A549 (cell line): ENCODE measurements at regions not wholly inside any gene's neighbourhood (a gene's known extent, or its start where the extent isn't known, plus 50 kb on each side); places are given as distances from the start of the nearest gene placed in this dataset.

Source experiments
- BHLHE40 ChIP-seq: IDR thresholded peaks from 2 replicates; pipeline ENCODE4 v1.6.1; 2012; ENCODE audit warnings: low read depth, low read length, inconsistent platforms
- CBX2 ChIP-seq: fragments of 200-600 bp; sonication (generic); IDR thresholded peaks from 2 replicates; pipeline ENCODE4 v1.6.1; 2016; ENCODE audit warnings: low read depth, mild to moderate bottlenecking, borderline replicate concordance
- ESRRA ChIP-seq: fragments of 150-350 bp; IDR thresholded peaks from 2 replicates; pipeline ENCODE4 v1.6.1; 2014; ENCODE audit warnings: mild to moderate bottlenecking, low read length, borderline replicate concordance
- MAFK ChIP-seq: fragments of 450-650 bp; IDR thresholded peaks from 2 replicates; pipeline ENCODE4 v1.6.1; 2014; ENCODE audit not compliant: partially characterized antibody
- POLR2A ChIP-seq: IDR thresholded peaks from 2 replicates; pipeline ENCODE4 v1.6.1; 2012; ENCODE audit warnings: mild to moderate bottlenecking, low read length
- RAD21 ChIP-seq, 2 experiments: fragments of >200 bp in 1 of 2; sonication (Bioruptor Twin) in 1 of 2; formaldehyde crosslinking in 1 of 2; IDR thresholded peaks in 1 of 2; conservative IDR thresholded peaks in 1 of 2; 2 replicates in 1 of 2; 3 replicates in 1 of 2; pipeline ENCODE4 v1.6.1; 2012 to 2018; ENCODE audit warnings: inconsistent platforms in 1 of 2
- RNF2 ChIP-seq: fragments of 200-600 bp; sonication (generic); IDR thresholded peaks from 2 replicates; pipeline ENCODE4 v1.6.1; 2016; ENCODE audit warnings: low read depth, mild to moderate bottlenecking, antibody characterized with exemption, moderate library complexity, borderline replicate concordance
- SMC3 ChIP-seq: fragments of >200 bp; sonication (Bioruptor Twin); formaldehyde crosslinking; IDR thresholded peaks from 3 replicates; pipeline ENCODE4 v1.6.1; 2018; ENCODE audit warnings: inconsistent platforms
- TF ChIP-seq, protein P1 (sequence below): fragments of >200 bp; sonication (Bioruptor Twin); formaldehyde crosslinking; IDR thresholded peaks from 3 replicates; pipeline ENCODE4 v1.5.1; 2016
- TF ChIP-seq, protein P2 (sequence below): fragments of 200-600 bp; sonication (generic); IDR thresholded peaks from 2 replicates; pipeline ENCODE4 v1.6.1; 2016; ENCODE audit warnings: antibody characterized with exemption, mild to moderate bottlenecking, moderate library complexity

DNA sequence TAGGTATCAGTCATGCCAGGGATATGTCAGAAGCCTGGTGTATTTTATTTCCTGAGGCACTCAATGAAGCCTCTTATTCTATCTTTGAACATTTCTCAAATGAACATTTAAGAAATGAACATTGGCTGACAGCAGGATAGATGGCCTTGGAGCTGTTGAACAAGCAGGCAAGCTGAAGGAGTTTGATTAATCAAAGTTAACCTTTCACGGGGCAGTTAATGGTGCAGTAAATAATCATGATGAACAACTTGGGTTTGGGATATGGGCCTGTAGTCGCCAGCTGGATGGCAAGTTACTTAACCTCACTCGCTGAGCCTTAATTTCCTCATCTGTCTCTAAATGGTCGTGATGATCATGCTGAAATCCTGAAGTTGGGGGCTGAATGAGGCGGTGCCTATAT lies 333.0 kb downstream of the SFMBT2 start:
- TF ChIP-seq POLR2A = no peak
- TF ChIP-seq, protein P1, sequence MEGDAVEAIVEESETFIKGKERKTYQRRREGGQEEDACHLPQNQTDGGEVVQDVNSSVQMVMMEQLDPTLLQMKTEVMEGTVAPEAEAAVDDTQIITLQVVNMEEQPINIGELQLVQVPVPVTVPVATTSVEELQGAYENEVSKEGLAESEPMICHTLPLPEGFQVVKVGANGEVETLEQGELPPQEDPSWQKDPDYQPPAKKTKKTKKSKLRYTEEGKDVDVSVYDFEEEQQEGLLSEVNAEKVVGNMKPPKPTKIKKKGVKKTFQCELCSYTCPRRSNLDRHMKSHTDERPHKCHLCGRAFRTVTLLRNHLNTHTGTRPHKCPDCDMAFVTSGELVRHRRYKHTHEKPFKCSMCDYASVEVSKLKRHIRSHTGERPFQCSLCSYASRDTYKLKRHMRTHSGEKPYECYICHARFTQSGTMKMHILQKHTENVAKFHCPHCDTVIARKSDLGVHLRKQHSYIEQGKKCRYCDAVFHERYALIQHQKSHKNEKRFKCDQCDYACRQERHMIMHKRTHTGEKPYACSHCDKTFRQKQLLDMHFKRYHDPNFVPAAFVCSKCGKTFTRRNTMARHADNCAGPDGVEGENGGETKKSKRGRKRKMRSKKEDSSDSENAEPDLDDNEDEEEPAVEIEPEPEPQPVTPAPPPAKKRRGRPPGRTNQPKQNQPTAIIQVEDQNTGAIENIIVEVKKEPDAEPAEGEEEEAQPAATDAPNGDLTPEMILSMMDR = no peak
- no peak for TF ChIP-seq BHLHE40
- no peak for TF ChIP-seq CBX2
- TF ChIP-seq ESRRA = no peak
- TF ChIP-seq, protein P2, sequence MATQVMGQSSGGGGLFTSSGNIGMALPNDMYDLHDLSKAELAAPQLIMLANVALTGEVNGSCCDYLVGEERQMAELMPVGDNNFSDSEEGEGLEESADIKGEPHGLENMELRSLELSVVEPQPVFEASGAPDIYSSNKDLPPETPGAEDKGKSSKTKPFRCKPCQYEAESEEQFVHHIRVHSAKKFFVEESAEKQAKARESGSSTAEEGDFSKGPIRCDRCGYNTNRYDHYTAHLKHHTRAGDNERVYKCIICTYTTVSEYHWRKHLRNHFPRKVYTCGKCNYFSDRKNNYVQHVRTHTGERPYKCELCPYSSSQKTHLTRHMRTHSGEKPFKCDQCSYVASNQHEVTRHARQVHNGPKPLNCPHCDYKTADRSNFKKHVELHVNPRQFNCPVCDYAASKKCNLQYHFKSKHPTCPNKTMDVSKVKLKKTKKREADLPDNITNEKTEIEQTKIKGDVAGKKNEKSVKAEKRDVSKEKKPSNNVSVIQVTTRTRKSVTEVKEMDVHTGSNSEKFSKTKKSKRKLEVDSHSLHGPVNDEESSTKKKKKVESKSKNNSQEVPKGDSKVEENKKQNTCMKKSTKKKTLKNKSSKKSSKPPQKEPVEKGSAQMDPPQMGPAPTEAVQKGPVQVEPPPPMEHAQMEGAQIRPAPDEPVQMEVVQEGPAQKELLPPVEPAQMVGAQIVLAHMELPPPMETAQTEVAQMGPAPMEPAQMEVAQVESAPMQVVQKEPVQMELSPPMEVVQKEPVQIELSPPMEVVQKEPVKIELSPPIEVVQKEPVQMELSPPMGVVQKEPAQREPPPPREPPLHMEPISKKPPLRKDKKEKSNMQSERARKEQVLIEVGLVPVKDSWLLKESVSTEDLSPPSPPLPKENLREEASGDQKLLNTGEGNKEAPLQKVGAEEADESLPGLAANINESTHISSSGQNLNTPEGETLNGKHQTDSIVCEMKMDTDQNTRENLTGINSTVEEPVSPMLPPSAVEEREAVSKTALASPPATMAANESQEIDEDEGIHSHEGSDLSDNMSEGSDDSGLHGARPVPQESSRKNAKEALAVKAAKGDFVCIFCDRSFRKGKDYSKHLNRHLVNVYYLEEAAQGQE = no peak
- TF ChIP-seq SMC3 = no peak
- TF ChIP-seq MAFK = no peak
- TF ChIP-seq RNF2 = no peak
- no peak for TF ChIP-seq RAD21 (conservative IDR thresholded peaks at IDR 0.05 in 1 of 2, IDR thresholded peaks at IDR 0.05 in 1 of 2)
